Neural crest cell (in vitro differentiated cells): ENCODE measurements at regions not wholly inside any gene's neighbourhood (a gene's known extent, or its start where the extent isn't known, plus 50 kb on each side); places are given as distances from the start of the nearest gene placed in this dataset.

ENCODE experiments used
- DNase-seq: peaks from one replicate; pipeline ENCODE4 v3.0.0; 2021; ENCODE audit warnings: low read depth, mixed read lengths, low spot score
- H3K27ac Mint-ChIP-seq: one replicate; pipeline ENCODE4 v1.8.0; 2021; ENCODE audit warnings: mild to moderate bottlenecking, mixed read lengths; ENCODE audit not compliant: unreplicated experiment
- H3K27me3 Mint-ChIP-seq: 2 replicates; pipeline ENCODE4 v1.8.0; 2021; ENCODE audit warnings: low read depth, mild to moderate bottlenecking, mixed read lengths
- H3K36me3 Mint-ChIP-seq: 2 replicates; pipeline ENCODE4 v1.8.0; 2021; ENCODE audit warnings: low read depth, mild to moderate bottlenecking, mixed read lengths
- H3K4me1 Mint-ChIP-seq: 2 replicates; pipeline ENCODE4 v1.8.0; 2021; ENCODE audit warnings: mixed read lengths
- H3K4me3 Mint-ChIP-seq: one replicate; pipeline ENCODE4 v1.8.0; 2021; ENCODE audit warnings: mild to moderate bottlenecking, mixed read lengths
- H3K9me3 Mint-ChIP-seq: 2 replicates; pipeline ENCODE4 v1.8.0; 2021; ENCODE audit warnings: mixed read lengths
- TF ChIP-seq, protein P1 (sequence below): fragments of 200-600 bp; sonication (generic); conservative IDR thresholded peaks from 2 replicates; pipeline ENCODE4 v1.5.0; 2021; ENCODE audit warnings: antibody characterized with exemption, mild to moderate bottlenecking

DNA sequence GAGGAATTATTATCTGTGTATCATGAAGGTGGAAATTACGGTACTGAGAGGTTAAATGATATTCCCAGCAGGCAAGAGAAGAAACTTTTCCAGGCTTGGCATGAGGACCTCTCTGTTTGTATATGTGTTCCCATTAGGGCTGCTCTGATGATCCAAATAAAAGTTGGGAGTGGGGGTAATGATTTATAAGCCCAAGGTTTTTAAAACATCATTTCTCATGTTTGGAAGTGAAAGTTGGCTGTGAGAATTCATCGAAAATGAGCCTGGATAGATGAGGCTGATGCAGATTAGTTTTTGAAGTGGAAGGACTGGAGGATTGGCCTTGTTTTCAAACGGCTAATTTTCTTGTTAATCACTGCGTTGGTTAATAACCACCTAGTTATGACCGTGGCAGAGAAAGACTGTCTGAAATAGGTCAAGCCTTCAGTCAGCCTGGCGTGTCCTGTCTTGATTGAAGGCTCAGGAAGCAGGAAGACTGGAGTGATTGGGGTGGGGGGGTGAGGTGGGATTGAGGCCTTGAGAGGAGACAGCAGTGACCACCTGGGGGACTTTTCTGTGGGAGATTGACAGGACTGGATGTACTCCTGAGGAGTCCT, 391.0 kb upstream of the WWC1 start:
- H3K9me3 Mint-ChIP-seq = no peaks in the 10 kb centered on the region
- H3K4me3 Mint-ChIP-seq = no peak overlapping the region
- no peak overlapping the region for H3K27ac Mint-ChIP-seq
- DNase-seq = no peak
- H3K4me1 Mint-ChIP-seq = peaks cover 9% of the 10 kb centered on the region
- TF ChIP-seq, protein P1, sequence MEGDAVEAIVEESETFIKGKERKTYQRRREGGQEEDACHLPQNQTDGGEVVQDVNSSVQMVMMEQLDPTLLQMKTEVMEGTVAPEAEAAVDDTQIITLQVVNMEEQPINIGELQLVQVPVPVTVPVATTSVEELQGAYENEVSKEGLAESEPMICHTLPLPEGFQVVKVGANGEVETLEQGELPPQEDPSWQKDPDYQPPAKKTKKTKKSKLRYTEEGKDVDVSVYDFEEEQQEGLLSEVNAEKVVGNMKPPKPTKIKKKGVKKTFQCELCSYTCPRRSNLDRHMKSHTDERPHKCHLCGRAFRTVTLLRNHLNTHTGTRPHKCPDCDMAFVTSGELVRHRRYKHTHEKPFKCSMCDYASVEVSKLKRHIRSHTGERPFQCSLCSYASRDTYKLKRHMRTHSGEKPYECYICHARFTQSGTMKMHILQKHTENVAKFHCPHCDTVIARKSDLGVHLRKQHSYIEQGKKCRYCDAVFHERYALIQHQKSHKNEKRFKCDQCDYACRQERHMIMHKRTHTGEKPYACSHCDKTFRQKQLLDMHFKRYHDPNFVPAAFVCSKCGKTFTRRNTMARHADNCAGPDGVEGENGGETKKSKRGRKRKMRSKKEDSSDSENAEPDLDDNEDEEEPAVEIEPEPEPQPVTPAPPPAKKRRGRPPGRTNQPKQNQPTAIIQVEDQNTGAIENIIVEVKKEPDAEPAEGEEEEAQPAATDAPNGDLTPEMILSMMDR = no peak
- no peaks in the 10 kb centered on the region for H3K36me3 Mint-ChIP-seq
- no peaks in the 10 kb centered on the region for H3K27me3 Mint-ChIP-seq

DNA sequence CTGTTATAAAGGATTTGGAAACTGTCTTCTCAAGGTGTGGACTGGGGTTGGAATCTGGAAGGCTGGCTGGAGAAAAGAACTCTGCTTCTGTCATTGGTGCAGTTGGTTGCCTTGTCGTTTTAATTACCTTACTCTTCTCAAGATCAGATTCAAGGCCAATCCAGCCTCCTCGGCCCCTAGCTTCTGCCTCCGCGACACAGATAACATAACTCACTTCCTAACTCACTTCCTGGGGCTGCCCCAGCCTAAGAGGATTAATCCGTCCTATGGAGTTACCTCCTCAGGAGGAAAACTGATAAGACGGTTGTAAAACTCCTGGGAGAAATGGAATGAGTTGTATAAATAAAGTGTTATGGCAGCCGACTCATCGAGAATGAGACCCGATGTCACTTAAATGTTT, 389.1 kb upstream of the WWC1 start:
- TF ChIP-seq, protein P1 = no peak
- Mint-ChIP-seq H3K27me3 (no peaks in the 10 kb centered on the region), H3K36me3 (no peaks in the 10 kb centered on the region), H3K27ac (no peak overlapping the region), H3K9me3 (no peaks in the 10 kb centered on the region), H3K4me3 (no peak overlapping the region), H3K4me1 (peaks cover 9% of the 10 kb centered on the region)
- no peak for DNase-seq

DNA sequence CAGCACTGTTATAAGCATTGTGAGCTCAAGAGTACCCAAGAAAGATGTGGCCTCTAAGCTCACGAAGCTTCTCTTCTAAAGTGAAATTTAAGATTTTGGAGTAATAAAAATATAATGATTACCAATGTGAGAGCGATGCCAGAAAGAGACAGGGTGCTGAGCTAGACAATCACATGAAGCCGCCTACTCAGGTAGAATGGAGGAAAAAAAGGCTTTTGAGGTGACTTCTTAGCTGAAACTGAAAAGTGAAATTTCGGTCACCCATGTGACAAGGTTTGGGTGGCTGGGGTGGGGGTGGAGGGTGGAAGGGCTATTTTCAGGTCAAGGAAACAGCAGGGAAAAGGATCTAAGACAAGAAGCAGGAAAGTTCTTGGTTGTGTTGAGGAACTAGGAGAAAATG, 388.2 kb upstream of the WWC1 start:
- no peaks in the 10 kb centered on the region for H3K9me3 Mint-ChIP-seq
- TF ChIP-seq, protein P1 = no peak

DNA sequence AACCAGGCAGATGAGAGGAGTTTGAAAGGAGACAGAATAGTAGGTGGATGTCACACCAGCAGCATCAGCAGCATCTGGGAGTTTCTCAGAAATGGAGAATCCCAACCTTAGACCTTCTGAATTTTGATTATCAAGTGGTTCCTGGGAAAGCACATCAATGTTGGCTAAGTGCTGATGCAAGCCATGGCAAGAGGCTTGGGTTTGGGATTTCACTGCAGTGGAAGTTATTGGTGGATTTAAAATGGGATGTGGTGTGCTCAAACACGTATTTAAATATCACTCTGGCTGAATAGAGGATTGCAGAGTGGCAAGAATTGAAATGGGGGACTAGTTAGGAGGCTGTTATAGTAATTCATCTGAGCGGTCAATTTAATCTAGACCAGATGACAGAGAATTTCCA, 387.8 kb upstream of the WWC1 start:
- Mint-ChIP-seq H3K27me3 (no peaks in the 10 kb centered on the region), H3K36me3 (no peaks in the 10 kb centered on the region), H3K27ac (no peak overlapping the region), H3K4me1 (peaks cover 6% of the 10 kb centered on the region), H3K9me3 (no peaks in the 10 kb centered on the region), H3K4me3 (no peak overlapping the region)
- TF ChIP-seq, protein P1 = no peak
- no peak for DNase-seq

More for the DNA sequence above, 388.2 kb upstream of the WWC1 start:
- DNase-seq = no peak
- no peak overlapping the region for H3K27ac Mint-ChIP-seq
- H3K36me3 Mint-ChIP-seq = no peaks in the 10 kb centered on the region
- H3K4me3 Mint-ChIP-seq = no peak overlapping the region
- peaks cover 9% of the 10 kb centered on the region for H3K4me1 Mint-ChIP-seq
- no peaks in the 10 kb centered on the region for H3K27me3 Mint-ChIP-seq

DNA sequence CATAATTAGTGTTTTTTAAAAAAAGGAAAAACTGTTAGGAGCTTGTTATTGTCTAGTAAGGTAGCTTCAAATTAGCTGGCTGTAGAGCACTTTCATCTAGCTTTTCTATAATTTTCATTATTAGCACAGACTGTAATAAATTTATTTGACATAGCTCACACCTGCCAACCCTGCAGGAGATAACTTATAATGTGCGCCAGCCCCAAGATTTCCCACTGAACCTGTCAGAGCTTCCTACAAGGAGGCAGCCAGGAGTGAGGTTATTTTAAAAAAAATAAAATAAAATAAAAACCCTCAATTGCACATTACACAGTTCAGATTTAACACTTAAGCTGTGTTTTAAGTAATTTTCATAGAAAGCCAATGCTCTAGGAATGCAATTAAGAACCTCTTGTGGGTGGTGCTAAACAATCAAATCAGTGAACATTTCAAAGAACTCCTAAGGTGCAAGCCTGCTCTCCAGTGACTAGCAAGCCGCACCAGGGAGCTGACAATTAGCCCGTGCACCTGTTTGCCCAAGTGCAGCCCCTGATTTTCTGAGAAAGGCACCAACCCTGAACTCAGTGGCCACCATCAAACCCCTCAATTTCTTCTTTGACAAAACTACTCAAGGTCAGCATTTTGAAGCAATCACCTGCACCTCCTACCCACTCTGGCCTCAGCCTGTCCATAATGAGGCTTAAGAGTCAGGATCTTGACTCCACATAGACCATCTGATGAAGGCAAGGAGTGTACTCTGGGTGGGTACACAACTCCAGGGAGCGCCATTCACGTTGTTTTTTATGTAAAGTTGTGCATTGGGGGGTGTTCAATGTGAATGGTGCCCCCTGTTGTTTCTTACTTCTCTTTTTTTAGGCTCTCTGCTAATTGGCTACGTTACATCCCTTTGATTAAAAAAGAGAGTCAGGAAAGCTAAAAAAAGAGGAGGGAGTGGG, 385.3 kb upstream of the WWC1 start:
- Mint-ChIP-seq H3K4me3 (no peak overlapping the region), H3K4me1 (no peaks in the 10 kb centered on the region), H3K36me3 (peaks cover 3% of the 10 kb centered on the region), H3K27me3 (no peaks in the 10 kb centered on the region), H3K27ac (no peak overlapping the region), H3K9me3 (no peaks in the 10 kb centered on the region)
- TF ChIP-seq, protein P1 = no peak
- DNase-seq = no peak
